Osteoblast (primary cell): ENCODE measurements at regions not wholly inside any gene's neighbourhood (a gene's known extent, or its start where the extent isn't known, plus 50 kb on each side); places are given as distances from the start of the nearest gene placed in this dataset.

ENCODE experiments used
- DNase-seq: peaks from one replicate; pipeline ENCODE4 v3.0.0; 2011; ENCODE audit warnings: low spot score, mixed read lengths; ENCODE audit not compliant: insufficient read length; ENCODE audit errors: missing footprints
- H2AFZ ChIP-seq: 2 replicates; pipeline ENCODE4 v1.6.0; 2011; ENCODE audit warnings: mild to moderate bottlenecking, low read length
- H3K27ac ChIP-seq: 2 replicates; pipeline ENCODE4 v1.5.1; 2011; ENCODE audit warnings: mild to moderate bottlenecking, low read depth, low read length, moderate library complexity
- H3K27me3 ChIP-seq: 2 replicates; pipeline ENCODE4 v1.6.0; 2012; ENCODE audit warnings: mild to moderate bottlenecking, control low read depth, inconsistent platforms, low read length, moderate library complexity; ENCODE audit not compliant: insufficient read depth
- H3K36me3 ChIP-seq: 2 replicates; pipeline ENCODE4 v1.5.1; 2011; ENCODE audit warnings: mild to moderate bottlenecking, low read length, control low read depth, moderate library complexity; ENCODE audit not compliant: insufficient read depth
- H3K4me1 ChIP-seq: 2 replicates; pipeline ENCODE4 v1.5.1; 2011; ENCODE audit warnings: mild to moderate bottlenecking, low read length, control low read depth, moderate library complexity; ENCODE audit not compliant: insufficient read depth
- H3K4me2 ChIP-seq: 2 replicates; pipeline ENCODE4 v1.6.0; 2011; ENCODE audit warnings: mild to moderate bottlenecking, low read length; ENCODE audit not compliant: insufficient read depth
- H3K4me3 ChIP-seq: fragments of 200-600 bp; sonication (generic); 3 replicates; pipeline ENCODE4 v1.5.1; 2012; ENCODE audit warnings: mild to moderate bottlenecking, low read length, inconsistent platforms; ENCODE audit not compliant: insufficient read depth
- H3K79me2 ChIP-seq: 2 replicates; pipeline ENCODE4 v1.6.0; 2012; ENCODE audit warnings: mild to moderate bottlenecking, low read length, control low read depth, inconsistent platforms; ENCODE audit not compliant: insufficient read depth
- H3K9me3 ChIP-seq: 2 replicates; pipeline ENCODE4 v1.5.1; 2011; ENCODE audit warnings: low read depth, low read length, control low read depth
- H4K20me1 ChIP-seq: 2 replicates; pipeline ENCODE4 v1.6.0; 2012; ENCODE audit warnings: mild to moderate bottlenecking, low read length, control low read depth; ENCODE audit not compliant: insufficient read depth
- TF ChIP-seq, protein P1 (sequence below): IDR thresholded peaks from 2 replicates; pipeline ENCODE4 v1.5.1; 2011; ENCODE audit warnings: mild to moderate bottlenecking, low read depth, low read length, moderate library complexity; ENCODE audit errors: extremely low read depth

DNA sequence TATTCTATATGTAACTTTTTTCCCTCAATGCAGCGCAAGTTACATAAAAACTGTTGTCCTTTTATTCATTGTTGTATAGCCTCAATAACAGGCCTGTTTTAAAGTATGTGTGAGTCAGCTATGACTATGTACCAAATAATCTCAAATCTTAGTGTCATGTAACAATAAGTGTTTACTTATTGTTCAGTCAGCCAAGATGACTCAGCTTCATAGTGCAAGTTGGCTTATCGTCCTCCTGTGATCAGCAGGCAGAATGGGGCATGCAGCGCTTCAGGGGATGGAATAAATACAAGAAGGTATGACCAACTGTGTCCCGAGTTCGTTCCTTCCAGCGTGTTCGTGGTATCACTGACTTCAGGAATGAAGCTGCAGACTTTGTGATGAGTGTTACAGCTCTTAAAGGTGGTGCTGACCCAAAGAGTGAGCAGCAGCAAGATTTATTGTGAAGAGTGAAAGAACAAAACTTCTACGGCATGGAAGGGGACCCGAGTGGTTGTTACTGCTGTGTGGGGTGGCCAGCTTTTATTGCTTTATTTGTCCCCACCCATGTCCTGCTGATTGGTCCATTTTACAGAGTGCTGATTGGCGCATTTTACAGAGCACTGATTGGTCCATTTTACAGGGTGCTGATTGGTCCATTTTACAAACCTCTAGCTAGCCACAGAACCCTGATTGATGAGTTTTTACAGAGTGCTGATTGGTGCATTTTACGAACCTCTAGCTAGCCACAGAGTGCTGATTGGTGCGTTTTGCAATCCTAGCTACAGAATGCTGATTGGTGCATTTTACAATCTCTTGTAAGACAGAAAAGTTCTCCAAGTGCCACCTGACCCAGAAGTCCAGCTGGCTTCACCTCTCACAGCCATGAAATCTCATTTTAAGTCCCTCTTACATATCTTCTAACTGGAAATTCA, 1016.0 kb downstream of the MCTP2 start:
- peak overlapping the region; percentile 63 for H3K4me2 ChIP-seq
- H3K79me2 ChIP-seq: no peaks in the 10 kb centered on the region
- TF ChIP-seq, protein P1, sequence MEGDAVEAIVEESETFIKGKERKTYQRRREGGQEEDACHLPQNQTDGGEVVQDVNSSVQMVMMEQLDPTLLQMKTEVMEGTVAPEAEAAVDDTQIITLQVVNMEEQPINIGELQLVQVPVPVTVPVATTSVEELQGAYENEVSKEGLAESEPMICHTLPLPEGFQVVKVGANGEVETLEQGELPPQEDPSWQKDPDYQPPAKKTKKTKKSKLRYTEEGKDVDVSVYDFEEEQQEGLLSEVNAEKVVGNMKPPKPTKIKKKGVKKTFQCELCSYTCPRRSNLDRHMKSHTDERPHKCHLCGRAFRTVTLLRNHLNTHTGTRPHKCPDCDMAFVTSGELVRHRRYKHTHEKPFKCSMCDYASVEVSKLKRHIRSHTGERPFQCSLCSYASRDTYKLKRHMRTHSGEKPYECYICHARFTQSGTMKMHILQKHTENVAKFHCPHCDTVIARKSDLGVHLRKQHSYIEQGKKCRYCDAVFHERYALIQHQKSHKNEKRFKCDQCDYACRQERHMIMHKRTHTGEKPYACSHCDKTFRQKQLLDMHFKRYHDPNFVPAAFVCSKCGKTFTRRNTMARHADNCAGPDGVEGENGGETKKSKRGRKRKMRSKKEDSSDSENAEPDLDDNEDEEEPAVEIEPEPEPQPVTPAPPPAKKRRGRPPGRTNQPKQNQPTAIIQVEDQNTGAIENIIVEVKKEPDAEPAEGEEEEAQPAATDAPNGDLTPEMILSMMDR: no peak
- no peak overlapping the region for H3K27ac ChIP-seq
- no peak overlapping the region for H3K4me3 ChIP-seq
- no peaks in the 10 kb centered on the region for H3K36me3 ChIP-seq
- H3K9me3 ChIP-seq: peaks cover 1% of the 10 kb centered on the region
- H4K20me1 ChIP-seq: no peaks in the 10 kb centered on the region
- H3K27me3 ChIP-seq: no peaks in the 10 kb centered on the region
- peak; percentile 76 for DNase-seq
- no peak overlapping the region for H2AFZ ChIP-seq
- H3K4me1 ChIP-seq: no peaks in the 10 kb centered on the region

DNA sequence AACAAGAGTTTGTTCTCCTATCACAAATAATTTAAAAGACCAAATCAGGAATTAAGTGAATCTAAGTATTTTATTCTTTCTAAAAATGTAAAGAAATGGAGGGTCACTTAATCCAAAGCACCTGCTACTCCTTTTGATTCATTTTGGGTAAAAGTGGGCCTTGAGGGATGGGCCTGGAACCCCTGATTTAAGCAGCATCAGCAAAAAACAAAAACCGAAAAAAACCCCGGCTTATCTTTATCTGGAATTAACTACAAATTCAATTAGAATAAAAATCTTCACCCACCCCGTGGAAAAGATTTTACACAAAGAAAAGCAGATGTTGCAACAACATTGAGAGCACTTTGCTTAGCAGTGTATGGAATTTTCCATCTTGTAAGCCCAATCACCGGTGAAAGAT, 1018.2 kb downstream of the MCTP2 start:
- peaks cover 1% of the 10 kb centered on the region for H3K9me3 ChIP-seq
- H3K27ac ChIP-seq: no peak overlapping the region
- H3K4me3 ChIP-seq: no peak overlapping the region
- no peak for DNase-seq
- H3K4me2 ChIP-seq: no peak overlapping the region
- H4K20me1 ChIP-seq: no peaks in the 10 kb centered on the region
- H3K4me1 ChIP-seq: no peaks in the 10 kb centered on the region
- H3K27me3 ChIP-seq: no peaks in the 10 kb centered on the region
- no peaks in the 10 kb centered on the region for H3K79me2 ChIP-seq
- no peak overlapping the region for H2AFZ ChIP-seq
- no peaks in the 10 kb centered on the region for H3K36me3 ChIP-seq
- TF ChIP-seq, protein P1: no peak

DNA sequence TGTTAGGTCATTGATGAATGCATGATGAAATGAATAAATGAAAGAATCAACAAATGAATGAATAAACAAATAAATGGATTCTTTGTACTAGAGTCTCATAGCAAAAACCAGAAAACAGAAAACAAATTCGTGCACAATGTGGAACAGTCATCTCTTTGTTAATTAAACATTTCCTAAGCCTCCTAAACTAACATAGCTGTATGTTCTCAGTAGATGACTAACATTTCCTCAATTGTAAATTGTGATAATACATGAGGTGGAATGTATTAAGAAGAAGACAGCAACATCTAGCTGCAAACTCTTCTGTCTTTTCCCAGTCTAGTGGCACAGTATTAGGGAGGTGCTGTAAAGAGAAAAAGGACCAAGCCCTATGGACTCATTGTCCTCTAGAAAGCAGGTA, 1021.0 kb downstream of the MCTP2 start:
- no peaks in the 10 kb centered on the region for H3K4me1 ChIP-seq
- H3K79me2 ChIP-seq: no peaks in the 10 kb centered on the region
- no peaks in the 10 kb centered on the region for H3K36me3 ChIP-seq
- TF ChIP-seq, protein P1: no peak
- H2AFZ ChIP-seq: no peak overlapping the region
- peaks cover 1% of the 10 kb centered on the region for H3K9me3 ChIP-seq
- no peaks in the 10 kb centered on the region for H3K27me3 ChIP-seq
- no peaks in the 10 kb centered on the region for H4K20me1 ChIP-seq
- no peak for DNase-seq
- H3K4me3 ChIP-seq: no peak overlapping the region
- H3K4me2 ChIP-seq: no peak overlapping the region
- no peak overlapping the region for H3K27ac ChIP-seq

DNA sequence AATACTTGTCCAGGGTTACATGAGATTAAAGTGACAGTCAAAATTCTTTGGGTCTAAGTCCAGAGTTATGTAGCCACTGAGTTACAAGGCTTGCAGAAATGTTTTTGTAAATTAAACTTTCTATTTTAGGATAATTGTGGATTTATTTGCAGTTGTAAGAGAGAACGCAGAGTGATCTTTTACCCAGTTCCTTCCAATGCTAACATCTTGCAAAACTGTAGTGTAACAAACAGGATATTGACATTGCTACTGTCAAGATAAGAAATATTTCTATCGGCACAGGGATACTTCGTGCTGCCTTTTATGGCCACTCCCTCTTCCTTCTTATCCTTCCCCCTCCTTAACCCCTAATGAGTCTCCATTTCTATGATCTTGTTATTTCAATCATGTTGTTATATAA, 1022.9 kb downstream of the MCTP2 start:
- Histone ChIP-seq H2AFZ (no peak overlapping the region), H3K9me3 (no peaks in the 10 kb centered on the region), H3K27ac (no peak overlapping the region), H4K20me1 (no peaks in the 10 kb centered on the region), H3K4me2 (no peak overlapping the region), H3K4me3 (no peak overlapping the region), H3K36me3 (no peaks in the 10 kb centered on the region), H3K79me2 (no peaks in the 10 kb centered on the region), H3K27me3 (no peaks in the 10 kb centered on the region), H3K4me1 (no peaks in the 10 kb centered on the region)
- TF ChIP-seq, protein P1: no peak
- no peak for DNase-seq
